Stomach (tissue), 4 donors: ENCODE measurements at regions not wholly inside any gene's neighbourhood (a gene's known extent, or its start where the extent isn't known, plus 50 kb on each side); places are given as distances from the start of the nearest gene placed in this dataset.

Experiments
- EP300 ChIP-seq: sonication (generic); formaldehyde crosslinking; IDR thresholded peaks from one replicate; pipeline ENCODE4 v1.6.1; 2017; ENCODE audit warnings: antibody characterized with exemption
- POLR2AphosphoS5 ChIP-seq, 3 donors: sonication (generic); formaldehyde crosslinking; IDR thresholded peaks; one replicate each; pipeline ENCODE4 v1.6.1; 2016; ENCODE audit warnings: antibody characterized with exemption in 3 of 3
- TF ChIP-seq, protein P1 (sequence below), 7 experiments: fragments of 450-650 bp in 4 of 7; fragments of 200-600 bp in 3 of 7; sonication (generic) in 3 of 7; IDR thresholded peaks; one replicate each; pipeline ENCODE4 v1.5.1; 2016 to 2019; ENCODE audit warnings: antibody characterized with exemption in 7 of 7, control low read depth in 2 of 7, mild to moderate bottlenecking in 1 of 7

DNA sequence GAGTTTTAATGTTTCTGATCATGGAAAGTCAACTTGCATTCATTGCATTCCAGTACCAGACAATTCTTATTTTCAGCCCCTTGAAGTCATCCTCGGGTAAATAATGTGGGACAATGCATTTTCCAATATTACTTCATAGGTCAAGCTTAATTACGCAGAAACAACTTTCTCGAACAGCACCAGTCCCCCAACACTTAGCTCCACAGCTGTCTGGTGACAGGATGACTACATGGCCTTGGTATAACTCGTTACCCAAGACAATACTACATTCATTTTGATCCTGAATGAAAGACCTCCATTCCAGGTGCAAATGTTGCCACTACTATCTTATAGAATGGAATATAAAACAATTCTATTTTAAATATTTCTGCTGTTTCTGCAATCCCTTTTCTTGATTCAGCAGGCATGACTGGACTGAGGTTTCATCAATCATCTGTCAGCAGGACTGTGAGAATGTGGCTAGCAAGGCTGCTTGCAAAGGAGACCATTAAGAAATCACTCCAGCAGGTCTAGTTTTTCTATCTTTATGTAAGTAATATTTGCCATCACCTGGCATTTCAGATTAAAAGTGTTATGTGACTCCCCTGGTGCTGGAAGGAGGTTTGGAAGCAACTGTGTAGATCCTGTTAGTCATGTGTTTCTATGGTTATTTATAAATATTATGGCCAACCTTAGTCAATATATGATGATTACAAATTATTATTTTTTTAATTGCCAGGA lies 147.9 kb downstream of the HAO1 start:
- TF ChIP-seq, protein P1, sequence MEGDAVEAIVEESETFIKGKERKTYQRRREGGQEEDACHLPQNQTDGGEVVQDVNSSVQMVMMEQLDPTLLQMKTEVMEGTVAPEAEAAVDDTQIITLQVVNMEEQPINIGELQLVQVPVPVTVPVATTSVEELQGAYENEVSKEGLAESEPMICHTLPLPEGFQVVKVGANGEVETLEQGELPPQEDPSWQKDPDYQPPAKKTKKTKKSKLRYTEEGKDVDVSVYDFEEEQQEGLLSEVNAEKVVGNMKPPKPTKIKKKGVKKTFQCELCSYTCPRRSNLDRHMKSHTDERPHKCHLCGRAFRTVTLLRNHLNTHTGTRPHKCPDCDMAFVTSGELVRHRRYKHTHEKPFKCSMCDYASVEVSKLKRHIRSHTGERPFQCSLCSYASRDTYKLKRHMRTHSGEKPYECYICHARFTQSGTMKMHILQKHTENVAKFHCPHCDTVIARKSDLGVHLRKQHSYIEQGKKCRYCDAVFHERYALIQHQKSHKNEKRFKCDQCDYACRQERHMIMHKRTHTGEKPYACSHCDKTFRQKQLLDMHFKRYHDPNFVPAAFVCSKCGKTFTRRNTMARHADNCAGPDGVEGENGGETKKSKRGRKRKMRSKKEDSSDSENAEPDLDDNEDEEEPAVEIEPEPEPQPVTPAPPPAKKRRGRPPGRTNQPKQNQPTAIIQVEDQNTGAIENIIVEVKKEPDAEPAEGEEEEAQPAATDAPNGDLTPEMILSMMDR (IDR thresholded peaks at IDR 0.05): no peak
- TF ChIP-seq POLR2AphosphoS5 (IDR thresholded peaks at IDR 0.05) (no peak), EP300 (no peak)
